ENCODE measurements at regions not wholly inside any gene's neighbourhood (a gene's known extent, or its start where the extent isn't known, plus 50 kb on each side); places are given as distances from the start of the nearest gene placed in this dataset.

DNA sequence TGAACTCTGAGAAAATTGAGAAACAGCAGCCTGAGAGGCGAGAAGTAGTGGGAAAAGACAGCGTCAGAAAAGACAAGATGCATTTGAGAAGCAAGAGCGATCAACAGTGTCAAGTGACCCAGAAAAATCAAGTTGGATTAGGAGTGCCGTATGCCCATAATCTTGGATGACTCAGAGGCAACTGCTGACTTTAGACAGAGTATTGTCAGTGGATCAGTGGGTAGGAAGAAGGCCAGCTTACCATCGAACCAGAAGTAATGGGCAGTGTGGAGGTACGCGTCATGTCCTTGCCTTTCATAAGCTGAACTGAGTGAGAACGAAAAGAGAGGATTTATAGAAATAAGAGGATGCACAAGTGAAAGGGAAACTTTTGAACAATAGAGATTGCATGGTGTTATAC is 151.0 kb upstream of the NAV3 start:
- CTCF ChIA-PET, result no interaction called here
- no peaks in the 10 kb centered on the region for H4K20me1 ChIP-seq (ENCODE audit: insufficient read depth, low read length)

More for the DNA sequence above, 151.0 kb upstream of the NAV3 start:
- no peak for TF ChIP-seq RFX5 (IDR thresholded peaks at IDR 0.05; ENCODE audit: low read depth, low read length)
- no peak for TF ChIP-seq CHD1 (IDR thresholded peaks at IDR 0.05; ENCODE audit: low read depth, low read length)
- TF ChIP-seq, protein P1, sequence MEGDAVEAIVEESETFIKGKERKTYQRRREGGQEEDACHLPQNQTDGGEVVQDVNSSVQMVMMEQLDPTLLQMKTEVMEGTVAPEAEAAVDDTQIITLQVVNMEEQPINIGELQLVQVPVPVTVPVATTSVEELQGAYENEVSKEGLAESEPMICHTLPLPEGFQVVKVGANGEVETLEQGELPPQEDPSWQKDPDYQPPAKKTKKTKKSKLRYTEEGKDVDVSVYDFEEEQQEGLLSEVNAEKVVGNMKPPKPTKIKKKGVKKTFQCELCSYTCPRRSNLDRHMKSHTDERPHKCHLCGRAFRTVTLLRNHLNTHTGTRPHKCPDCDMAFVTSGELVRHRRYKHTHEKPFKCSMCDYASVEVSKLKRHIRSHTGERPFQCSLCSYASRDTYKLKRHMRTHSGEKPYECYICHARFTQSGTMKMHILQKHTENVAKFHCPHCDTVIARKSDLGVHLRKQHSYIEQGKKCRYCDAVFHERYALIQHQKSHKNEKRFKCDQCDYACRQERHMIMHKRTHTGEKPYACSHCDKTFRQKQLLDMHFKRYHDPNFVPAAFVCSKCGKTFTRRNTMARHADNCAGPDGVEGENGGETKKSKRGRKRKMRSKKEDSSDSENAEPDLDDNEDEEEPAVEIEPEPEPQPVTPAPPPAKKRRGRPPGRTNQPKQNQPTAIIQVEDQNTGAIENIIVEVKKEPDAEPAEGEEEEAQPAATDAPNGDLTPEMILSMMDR (conservative IDR thresholded peaks at IDR 0.05; ENCODE audit: low read depth, low read length), result no peak
- no peak for TF ChIP-seq SMC3 (IDR thresholded peaks at IDR 0.05; ENCODE audit: low read depth, low read length)
- intact Hi-C loops (cut with micrococcal nuclease) (no loop called here), in situ Hi-C loops (cut with MboI; ENCODE audit: low sequenced_read_pairs) (loop anchor here (5.0 to 10.0 kb wide), 2 partner anchors 527 to 615 kb away; partner anchors contain the start of gene E2F7), dilution Hi-C loops (cut with HindIII; ENCODE audit: low sequenced_read_pairs, unreplicated experiment) (loop anchor here (25.0 kb wide), 1 partner anchor 517 kb away; no protein-coding TSS in a partner anchor)
- Histone ChIP-seq H3K79me1 (ENCODE audit: low read depth in 1 of 2, low read length in 2 of 2) (no peaks in the 10 kb centered on the region), H2BK20ac (ENCODE audit: low read depth, low read length) (no peak overlapping the region), H2AFZ (replicated peaks; ENCODE audit: low read length, poor library complexity) (no peak overlapping the region), H3K9me3 (ENCODE audit: control insufficient read depth, insufficient read depth, low read length) (no peaks in the 10 kb centered on the region), H2AK5ac (ENCODE audit: low read depth, low read length) (no peak overlapping the region), H3K4ac (ENCODE audit: low read depth, low read length) (no peak overlapping the region), H2BK120ac (ENCODE audit: low read depth, low read length) (no peak overlapping the region), H3K23ac (ENCODE audit: low read depth, low read length) (no peak overlapping the region), H3K4me3 (ENCODE audit: insufficient read depth, low read depth, low read length) (no peak overlapping the region), H4K5ac (ENCODE audit: low read depth, low read length) (no peak overlapping the region), H3K4me1 (ENCODE audit: control insufficient read depth, insufficient read depth, low read length) (no peaks in the 10 kb centered on the region), H3K18ac (ENCODE audit: low read depth, low read length) (no peak overlapping the region), H4K8ac (ENCODE audit: low read depth in 2 of 2, low read length in 2 of 2) (no peak overlapping the region), H3K27me3 (ENCODE audit: control insufficient read depth, insufficient read depth, low read length) (no peaks in the 10 kb centered on the region), H3K27ac (ENCODE audit: insufficient read depth, low read length) (no peak overlapping the region), H2BK15ac (ENCODE audit: low read depth, low read length) (no peak overlapping the region), H3K4me2 (ENCODE audit: low read depth, low read length) (no peak overlapping the region), H3K56ac (ENCODE audit: extremely low read depth, insufficient read depth, low read length) (no peak overlapping the region), H3K14ac (replicated peaks; ENCODE audit: low read depth, low read length) (no peak overlapping the region), H2AK9ac (replicated peaks; ENCODE audit: low read depth, low read length, poor library complexity) (no peak overlapping the region), H4K91ac (ENCODE audit: insufficient read depth, low read depth, low read length) (no peak overlapping the region), H3K9me1 (ENCODE audit: insufficient read depth, low read length) (no peaks in the 10 kb centered on the region), H3K36me3 (ENCODE audit: control insufficient read depth, insufficient read depth, low read length) (no peaks in the 10 kb centered on the region), H3K9ac (ENCODE audit: low read depth, low read length) (no peak overlapping the region), H2BK5ac (ENCODE audit: low read depth, low read length, poor library complexity, severe bottlenecking) (no peak overlapping the region)
- ATAC-seq (ENCODE audit: low read depth), result no peak
- no peak for DNase-seq
- BruUV-seq (replicated peaks), result no TSS peak
- 89% methylated on average over 5 of the region's 8 CpGs; no CpG with 5 or more reads in 1 of the 2 experiments for WGBS, 2 experiments (ENCODE audit: extremely low coverage in 2 of 2, insufficient read length in 1 of 2)
- POLR2A ChIA-PET (ENCODE audit: unreplicated experiment), result no interaction called here

All from IMR-90 (cell line).